ENCODE measurements at regions not wholly inside any gene's neighbourhood (a gene's known extent, or its start where the extent isn't known, plus 50 kb on each side); places are given as distances from the start of the nearest gene placed in this dataset.

DNA sequence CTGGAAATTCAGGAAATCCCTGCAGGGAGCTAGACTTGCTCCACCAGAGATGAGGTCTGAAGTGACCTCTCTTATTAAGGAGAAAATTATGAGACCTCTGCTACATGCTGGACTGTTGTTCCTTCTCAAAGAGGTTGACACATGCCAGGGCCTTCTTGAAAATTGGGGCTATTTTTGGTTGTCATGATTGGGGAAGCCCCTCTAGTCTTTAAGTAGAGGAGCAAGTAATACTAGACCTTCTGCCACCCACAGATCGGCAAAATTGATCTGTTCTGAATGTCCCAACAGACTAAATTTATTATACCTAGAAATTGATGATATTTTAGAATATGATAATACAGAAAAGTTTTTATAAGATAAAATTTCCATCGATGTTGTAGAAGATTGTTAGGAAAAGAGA lies 160.8 kb upstream of the GRB10 start:
- WGBS, 3 donors: 88 to 89% (median 88%) methylated on average over 2 of the region's 2 CpGs
- intact Hi-C loops (cut with DNase I): no loop called here

DNA sequence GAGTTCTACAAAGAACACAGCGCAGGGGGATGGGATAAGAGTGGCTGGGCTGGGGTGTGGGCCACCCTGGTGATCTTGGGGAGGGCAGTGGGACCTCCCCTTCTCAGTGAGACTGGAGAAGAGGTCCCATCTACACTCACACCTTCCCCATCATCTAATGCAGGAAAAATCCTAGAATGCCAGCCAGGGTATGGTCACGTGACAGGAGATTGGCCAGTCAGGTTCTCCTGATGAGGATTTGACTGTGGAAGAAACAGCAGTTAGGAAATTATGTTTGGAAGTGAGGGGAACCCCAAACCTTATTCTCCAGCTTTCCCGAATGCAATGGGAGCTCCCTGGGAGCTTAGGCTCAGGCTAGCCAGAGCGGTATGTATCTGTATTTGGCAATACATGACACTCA lies 158.8 kb upstream of the GRB10 start:
- Histone ChIP-seq H3K36me3 (ENCODE audit: insufficient read depth in 1 of 2, low read depth in 1 of 2) (no peaks in the 10 kb centered on the region), H3K9me3 (no peaks in the 10 kb centered on the region), H3K27ac (no peak overlapping the region), H3K27me3 (ENCODE audit: insufficient read depth in 3 of 3, low read length in 2 of 3) (no peaks in the 10 kb centered on the region), H3K4me3 (no peak overlapping the region), H3K4me1 (no peaks in the 10 kb centered on the region)
- intact Hi-C loops (cut with DNase I): no loop called here
- ATAC-seq: no peak
- 81 to 95% (median 95%) methylated on average over 4 of the region's 4 CpGs for WGBS, 3 donors
- no peak for TF ChIP-seq CTCF (IDR thresholded peaks at IDR 0.05)
- DNase-seq: no peak

More for the DNA sequence above, 160.8 kb upstream of the GRB10 start:
- Histone ChIP-seq H3K4me3 (no peak overlapping the region), H3K9me3 (no peaks in the 10 kb centered on the region), H3K36me3 (ENCODE audit: insufficient read depth in 1 of 2, low read depth in 1 of 2) (no peaks in the 10 kb centered on the region), H3K27ac (no peak overlapping the region), H3K4me1 (no peaks in the 10 kb centered on the region), H3K27me3 (ENCODE audit: insufficient read depth in 3 of 3, low read length in 2 of 3) (no peaks in the 10 kb centered on the region)
- no peak for TF ChIP-seq CTCF (IDR thresholded peaks at IDR 0.05)
- ATAC-seq (no peak), DNase-seq (no peak)

DNA sequence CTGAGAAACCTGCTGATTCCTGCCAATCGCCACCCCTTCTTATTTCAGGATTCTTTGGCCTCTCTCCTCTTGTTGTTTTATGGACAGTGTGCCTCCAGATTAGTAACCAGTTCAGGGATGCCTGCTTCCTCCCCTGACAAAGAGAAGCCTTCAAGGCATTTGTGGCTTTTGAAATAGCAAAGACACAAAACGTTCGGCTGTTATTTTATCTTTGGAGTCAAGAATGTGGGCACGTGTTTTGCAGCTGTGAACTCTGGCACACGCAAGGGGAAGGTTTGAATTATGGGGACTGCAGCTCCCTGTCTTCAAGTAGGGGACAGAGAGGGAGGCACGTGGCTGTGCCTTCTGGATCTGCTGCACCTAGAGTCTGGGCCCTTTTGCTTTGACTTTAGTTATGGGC lies 157.9 kb upstream of the GRB10 start:
- Histone ChIP-seq H3K27ac (no peak overlapping the region), H3K27me3 (ENCODE audit: insufficient read depth in 3 of 3, low read length in 2 of 3) (no peaks in the 10 kb centered on the region), H3K4me1 (no peaks in the 10 kb centered on the region), H3K4me3 (no peak overlapping the region), H3K36me3 (ENCODE audit: insufficient read depth in 1 of 2, low read depth in 1 of 2) (no peaks in the 10 kb centered on the region), H3K9me3 (no peaks in the 10 kb centered on the region)
- WGBS, 3 donors: 25 to 32% (median 28%) methylated on average over 6 of the region's 6 CpGs
- ATAC-seq (no peak), DNase-seq (no peak)
- intact Hi-C loops (cut with DNase I): no loop called here
- TF ChIP-seq CTCF (IDR thresholded peaks at IDR 0.05): no peak

DNA sequence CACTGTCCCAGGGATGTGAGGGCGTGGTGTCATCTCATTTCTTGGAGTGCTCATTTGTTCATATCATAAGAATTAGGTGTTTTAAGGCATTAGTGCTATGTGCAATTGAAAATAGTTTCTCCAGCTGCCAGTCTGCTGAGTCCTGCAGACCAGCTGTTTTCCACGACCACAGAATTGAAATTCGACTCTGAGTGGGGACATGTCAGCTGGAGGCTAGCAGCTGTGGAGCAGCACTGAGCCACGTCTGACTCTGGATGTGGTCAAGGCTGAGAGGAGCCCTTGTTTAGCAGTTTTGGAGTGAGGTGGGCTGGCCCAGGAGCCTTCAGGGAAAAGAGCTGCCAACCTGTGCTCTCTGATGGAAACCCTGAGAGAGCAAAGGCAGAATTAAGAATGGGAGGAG lies 156.3 kb upstream of the GRB10 start:
- 26 to 28% (median 28%) methylated on average over 4 of the region's 4 CpGs for WGBS, 3 donors
- no peak overlapping the region for H3K4me3 ChIP-seq
- no peaks in the 10 kb centered on the region for H3K27me3 ChIP-seq (ENCODE audit: insufficient read depth in 3 of 3, low read length in 2 of 3)
- H3K27ac ChIP-seq: no peak overlapping the region
- no peak for DNase-seq
- peak in 2 of 4 donors; percentile 32 to 57 for ATAC-seq
- H3K36me3 ChIP-seq (ENCODE audit: insufficient read depth in 1 of 2, low read depth in 1 of 2): no peaks in the 10 kb centered on the region
- no peak for TF ChIP-seq CTCF (IDR thresholded peaks at IDR 0.05)
- intact Hi-C loops (cut with DNase I): no loop called here
- H3K9me3 ChIP-seq: no peaks in the 10 kb centered on the region
- no peaks in the 10 kb centered on the region for H3K4me1 ChIP-seq

GRCh38 chr7:50937727-50938126 lies 155.0 kb upstream of the GRB10 start:
- intact Hi-C loops (cut with DNase I): no loop called here
- DNase-seq: no peak
- no peaks in the 10 kb centered on the region for H3K36me3 ChIP-seq (ENCODE audit: insufficient read depth in 1 of 2, low read depth in 1 of 2)
- no peak for ATAC-seq
- H3K9me3 ChIP-seq: no peaks in the 10 kb centered on the region
- WGBS, 3 donors: 65 to 69% (median 67%) methylated on average over 2 of the region's 2 CpGs
- H3K27me3 ChIP-seq (ENCODE audit: insufficient read depth in 3 of 3, low read length in 2 of 3): no peaks in the 10 kb centered on the region
- H3K27ac ChIP-seq: no peak overlapping the region
- TF ChIP-seq CTCF (IDR thresholded peaks at IDR 0.05): no peak
- H3K4me1 ChIP-seq: no peaks in the 10 kb centered on the region
- no peak overlapping the region for H3K4me3 ChIP-seq
